ENCODE measurements at regions not wholly inside any gene's neighbourhood (a gene's known extent, or its start where the extent isn't known, plus 50 kb on each side); places are given as distances from the start of the nearest gene placed in this dataset.

DNA sequence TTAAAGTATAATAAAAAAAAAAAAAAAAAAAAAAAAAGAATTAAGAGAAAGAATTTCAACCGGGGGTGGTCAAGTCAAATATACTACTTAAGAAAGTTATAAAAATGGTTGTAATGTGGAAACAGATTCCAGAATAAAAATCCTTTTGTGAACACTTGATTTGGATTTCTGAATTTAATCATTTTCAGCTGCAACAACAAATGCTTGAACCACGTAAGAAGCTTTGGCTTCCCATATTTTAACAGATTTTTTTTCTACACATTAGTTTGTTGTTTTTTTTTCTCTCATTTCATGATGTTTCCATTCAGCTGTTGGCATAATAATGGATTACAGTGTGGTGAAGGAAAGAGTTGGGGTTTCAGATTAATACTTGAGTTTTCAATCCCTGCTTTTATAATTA lies 137.3 kb upstream of the AGR3 start:
- DNase-seq, result no peak

DNA sequence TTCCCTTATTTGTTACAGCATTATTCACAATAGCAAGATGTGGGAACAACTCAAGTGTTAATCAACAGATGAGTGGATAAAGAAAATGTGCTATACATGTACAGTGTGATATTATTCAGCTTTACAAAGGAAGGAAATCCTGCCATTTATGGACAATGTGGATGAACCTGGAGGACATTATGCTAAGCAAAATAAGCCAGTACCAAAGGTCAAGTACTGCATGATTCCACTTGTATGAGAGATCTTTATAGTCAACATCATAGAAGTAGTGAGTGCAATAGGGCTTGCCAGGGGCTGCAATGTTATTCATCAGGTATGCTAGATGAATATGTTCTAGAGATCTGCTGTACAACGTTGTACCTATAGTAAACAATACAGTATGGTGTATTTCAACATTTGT lies 138.5 kb upstream of the AGR3 start:
- no peak for DNase-seq

GRCh38 chr7:17021205-17021604 lies 139.4 kb upstream of the AGR3 start:
- DNase-seq, result no peak

DNA sequence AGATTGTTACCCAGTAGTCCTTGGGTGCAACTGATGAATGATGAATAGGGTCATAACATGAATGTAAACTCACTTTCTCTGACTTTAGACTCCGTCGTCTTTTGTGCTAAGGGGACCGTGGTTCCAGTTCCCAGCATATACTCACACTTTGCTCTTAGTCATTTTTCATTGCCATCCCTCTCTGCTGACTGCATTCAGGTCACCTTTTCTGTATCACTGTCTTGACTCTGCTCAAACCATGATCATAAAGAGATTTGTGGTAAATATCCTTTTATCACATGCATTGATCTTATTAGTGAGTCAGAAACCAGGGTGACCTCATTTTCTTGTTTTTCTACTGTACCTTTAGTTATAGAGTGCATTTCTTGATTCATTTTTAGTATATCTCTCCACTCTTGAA lies 141.1 kb upstream of the AGR3 start:
- DNase-seq, result no peak

- DNase-seq, result no peak
Measured at GRCh38 chr7:17026269-17026668, 144.5 kb upstream of the AGR3 start.

DNA sequence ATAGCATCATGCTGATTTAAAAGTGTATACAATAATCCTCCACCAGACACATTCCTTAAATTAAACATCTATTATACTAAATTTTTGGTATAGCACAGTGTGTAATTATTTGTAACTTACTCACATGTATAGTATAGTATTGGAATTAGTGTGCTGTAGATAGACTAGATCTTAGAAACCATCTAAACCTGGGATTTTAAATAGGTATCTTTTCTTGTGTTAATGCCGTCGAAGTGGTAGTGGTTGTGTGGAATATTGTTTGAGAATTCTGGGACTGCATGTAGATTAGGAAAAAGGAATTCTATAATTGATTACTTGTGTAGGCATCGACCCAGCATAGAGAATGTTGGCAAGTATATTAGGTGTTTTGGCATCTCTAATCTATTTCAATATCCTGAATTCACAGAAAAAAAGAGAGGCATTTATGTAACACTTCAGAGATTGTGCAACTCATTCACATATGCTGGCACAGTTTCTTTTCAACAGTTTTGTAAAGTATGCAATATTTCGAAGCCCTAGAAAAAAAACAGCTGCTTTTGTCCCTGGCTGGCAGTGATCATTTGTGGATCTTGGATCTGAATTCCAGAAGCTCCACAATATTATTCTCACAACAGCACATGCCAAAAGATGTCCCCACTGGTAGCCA lies 145.5 kb upstream of the AGR3 start:
- no peak for DNase-seq

DNA sequence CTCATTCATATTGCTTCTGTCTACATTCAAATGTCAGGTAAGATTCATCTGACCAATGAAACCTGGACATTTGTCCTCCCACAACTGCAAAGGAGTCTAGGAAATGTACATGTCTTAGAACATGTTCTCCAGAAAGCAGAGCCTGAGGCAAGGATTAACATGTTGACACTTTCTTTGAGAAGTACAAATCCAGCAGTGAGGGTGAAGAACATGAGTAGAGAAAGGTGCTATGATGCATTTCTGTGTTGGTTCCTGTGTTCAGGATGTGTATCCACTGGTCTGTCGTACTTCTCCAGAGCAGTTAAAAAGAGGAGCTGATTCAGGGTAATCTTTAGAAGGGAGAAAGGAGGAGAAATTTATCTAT lies 146.0 kb upstream of the AGR3 start:
- no peak for DNase-seq

DNA sequence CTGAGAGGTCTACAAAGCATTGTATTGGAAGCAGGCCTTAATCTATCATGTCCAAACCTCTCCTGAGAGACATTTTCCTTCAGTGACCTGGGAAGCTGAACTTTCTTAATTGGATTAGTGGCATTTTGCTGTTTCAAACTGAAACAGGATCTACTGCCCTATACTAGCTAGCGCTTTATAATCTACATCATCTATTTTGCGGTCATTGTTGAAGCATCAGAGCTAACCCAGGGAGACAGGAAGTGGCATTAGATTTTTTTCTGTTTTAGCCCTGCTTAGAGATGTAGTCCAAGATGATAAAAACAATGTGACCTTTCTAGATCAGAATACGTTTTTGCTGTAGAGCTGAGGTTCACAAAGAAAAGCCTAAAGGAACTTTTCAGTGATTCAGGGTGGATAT lies 147.4 kb upstream of the AGR3 start:
- DNase-seq, result no peak

GRCh38 chr7:17030559-17030958 lies 148.8 kb upstream of the AGR3 start:
- DNase-seq, result no peak

DNA sequence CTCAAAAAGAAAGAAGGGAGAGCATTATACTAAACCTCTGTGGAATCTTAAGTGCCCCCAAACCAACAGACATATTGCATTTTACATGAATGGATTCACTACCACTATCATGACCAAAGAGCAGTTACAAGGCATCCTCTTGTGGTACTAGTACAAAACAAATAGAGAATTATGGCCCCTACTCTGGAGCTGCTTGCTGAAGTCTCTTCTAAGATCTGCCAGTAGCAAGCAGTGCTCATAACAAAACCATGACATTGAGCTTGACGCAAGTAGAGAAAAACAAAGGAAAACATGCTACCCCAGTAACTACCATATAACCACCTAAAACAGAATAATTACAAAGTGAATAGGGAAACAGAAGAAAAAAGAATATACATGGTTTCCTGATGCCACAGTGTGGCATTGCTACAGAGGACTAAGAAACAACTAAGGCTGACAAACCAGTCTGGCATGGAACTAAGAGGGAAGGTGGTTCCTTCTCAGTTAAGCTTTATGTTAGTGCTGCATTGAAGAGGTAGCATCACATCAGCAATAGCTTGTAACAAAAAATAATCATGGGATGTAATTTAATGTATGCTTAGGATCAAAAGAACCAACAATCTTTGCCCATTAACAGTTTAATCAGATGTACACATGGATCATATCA lies 150.2 kb upstream of the AGR3 start:
- no peak for DNase-seq

GRCh38 chr7:17033245-17033644 lies 151.5 kb upstream of the AGR3 start:
- no peak for DNase-seq

GRCh38 chr7:17036584-17036983 lies 154.8 kb upstream of the AGR3 start:
- DNase-seq, result no peak

DNA sequence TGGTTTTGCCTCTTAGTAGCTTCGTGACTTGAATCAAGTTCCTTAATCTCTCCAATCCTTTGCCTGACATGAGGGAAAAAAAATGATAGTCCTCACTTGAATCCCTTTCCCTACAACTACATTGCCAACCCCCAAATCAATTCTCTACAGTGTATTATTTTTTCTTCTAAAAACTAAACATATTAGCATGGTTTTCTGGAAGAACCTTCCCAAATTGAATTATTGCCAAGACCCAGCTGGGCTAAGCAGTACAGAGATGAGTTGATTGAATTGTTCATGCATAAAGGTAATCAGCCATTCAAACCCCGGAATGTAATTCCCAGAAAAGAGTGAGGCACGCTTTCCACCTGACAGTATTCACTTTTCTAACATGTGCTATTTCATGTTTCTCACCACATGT lies 155.6 kb upstream of the AGR3 start:
- no peak for DNase-seq

DNA sequence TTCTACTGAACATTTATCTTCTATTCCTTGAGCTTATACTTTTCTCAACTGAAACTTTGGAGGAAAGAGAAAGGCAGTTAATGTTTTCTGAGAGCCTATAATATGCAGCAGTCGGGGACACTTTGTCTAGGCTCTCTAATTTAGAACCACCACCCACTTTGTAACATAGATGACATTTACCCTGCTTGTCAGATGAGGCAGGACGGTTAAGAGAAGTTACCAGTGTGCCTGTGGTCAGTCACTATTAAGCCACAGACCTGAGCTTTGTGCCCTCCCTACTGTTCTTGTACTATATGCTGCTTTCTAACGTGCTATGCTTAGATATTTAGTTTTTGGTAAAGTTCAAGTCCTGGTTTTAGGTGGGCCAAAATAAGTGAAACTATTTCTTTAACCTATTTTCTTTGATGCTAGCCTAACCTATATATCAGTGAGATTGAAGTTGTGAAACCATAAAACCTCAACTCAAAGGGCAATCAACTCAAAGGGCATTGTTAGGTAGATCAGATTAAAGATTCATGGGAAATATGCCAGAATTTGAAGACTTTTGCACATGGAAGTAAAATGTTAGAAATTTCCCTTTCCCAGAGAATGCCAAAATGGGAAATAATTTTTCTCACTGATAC lies 156.5 kb upstream of the AGR3 start:
- DNase-seq, result no peak

GRCh38 chr7:17038783-17039170 lies 157.0 kb upstream of the AGR3 start:
- no peak for DNase-seq

DNA sequence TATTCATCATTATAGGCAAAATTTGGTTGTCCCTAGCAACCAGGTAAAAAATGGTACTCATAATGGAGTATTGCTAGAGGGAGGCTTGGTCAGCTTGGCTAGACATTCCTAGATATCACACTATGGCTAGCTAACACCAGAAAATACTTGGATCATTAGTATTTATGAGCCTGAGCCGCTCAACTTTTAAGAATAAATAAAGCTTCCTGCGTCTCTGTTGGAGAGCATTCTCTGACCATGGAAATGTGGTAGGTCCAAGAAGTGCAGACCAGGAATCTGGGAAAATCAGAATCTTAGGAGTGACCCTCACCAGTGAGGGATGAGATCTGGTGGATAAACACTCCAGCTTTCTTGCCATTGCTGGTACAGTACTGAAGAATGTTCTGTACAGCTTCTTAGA lies 157.6 kb upstream of the AGR3 start:
- DNase-seq, result no peak

DNA sequence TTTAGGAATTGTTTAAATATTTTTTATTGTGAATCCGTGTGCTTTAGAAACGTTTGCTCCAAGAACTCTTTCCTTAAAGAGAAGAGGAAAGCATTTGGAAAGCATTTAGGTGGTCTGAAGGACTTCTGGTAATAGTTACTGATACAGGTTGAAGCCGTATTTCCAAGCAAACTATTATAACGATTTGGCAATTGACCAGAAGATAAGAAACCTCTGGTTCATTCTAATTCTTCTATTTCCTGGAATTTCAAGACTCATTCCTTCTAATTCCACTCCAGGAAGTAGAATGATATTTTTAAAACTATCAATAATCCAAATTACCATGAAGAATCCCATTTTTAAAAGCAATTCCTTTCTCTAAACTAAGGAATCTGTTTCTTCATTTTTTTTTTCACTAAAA lies 158.9 kb upstream of the AGR3 start:
- no peak for DNase-seq

DNA sequence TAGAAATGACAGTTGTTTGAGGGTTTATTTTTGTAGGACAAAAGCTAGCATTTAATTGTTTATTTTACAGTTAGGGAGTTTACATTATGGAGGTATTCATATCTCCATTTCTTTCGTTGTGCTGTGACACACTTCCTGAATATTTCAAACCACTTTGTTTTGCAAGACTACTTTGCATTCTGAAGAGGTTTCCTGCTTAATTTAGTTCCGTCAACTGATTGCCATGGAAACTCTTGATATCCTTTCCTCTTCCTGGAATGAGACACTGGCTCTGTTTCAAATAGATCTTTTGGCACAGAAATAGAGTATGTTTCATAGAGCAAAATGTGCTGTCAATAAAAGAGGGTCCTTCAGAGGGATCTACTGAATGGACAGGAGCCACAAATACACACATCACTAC lies 159.5 kb upstream of the AGR3 start:
- peak; percentile 28 for DNase-seq

DNA sequence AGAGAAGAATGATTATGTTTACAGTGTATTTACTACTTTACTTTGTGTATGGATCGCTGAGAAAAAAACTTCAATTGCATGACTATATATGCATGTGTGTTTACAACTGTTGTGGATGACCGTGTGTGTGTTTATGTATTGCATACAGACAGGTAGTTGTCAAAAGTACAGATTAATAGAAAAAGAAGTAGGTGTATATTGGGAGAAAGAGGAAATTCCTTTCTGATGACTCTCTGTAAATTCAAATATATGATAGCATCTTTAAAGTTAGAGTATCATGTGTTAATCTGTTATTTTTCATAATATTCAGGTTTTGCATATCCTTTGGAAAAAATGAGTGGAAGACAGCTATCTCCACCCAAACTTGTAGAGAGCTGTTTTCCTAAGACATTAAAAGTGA lies 160.4 kb upstream of the AGR3 start:
- DNase-seq, result no peak

DNA sequence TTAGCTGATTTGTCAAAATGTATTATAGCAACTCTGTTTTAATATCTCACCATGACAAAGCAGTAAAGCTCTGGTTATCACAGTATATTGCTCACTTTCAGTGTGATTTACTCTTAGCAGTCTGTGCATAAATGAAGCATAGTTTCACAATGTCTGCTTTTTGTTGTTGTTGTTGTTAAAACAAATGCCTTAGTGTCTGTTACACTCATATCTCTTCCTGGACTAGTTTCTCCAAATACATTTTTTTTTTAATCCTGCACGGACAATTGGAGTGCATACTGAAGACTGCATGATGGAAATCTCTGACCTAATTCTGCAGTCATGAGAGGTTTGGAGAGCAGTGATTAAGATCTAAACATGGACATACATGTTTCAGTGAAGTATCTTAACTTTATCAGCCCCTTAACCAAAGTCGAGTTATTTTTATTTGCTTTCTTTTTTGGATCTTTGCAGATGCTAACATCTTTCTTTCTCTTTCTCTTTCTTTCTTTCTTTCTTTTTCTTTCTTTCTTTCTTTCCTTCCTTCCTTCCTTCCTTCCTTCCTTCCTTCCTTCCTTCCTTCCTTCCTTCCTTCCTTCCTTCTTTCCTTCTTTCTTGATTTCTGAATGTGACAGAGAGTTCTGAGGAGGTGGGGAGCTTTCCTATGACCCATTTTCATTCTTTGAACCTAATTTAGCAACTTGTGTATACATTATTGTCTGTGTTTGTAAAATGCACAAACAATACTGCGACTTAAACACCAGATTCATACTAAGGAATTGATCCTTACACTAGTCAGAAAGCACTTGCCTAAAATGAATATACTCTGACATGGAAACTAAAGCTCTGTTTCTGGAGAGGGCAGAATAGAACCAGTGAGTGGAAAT lies 161.5 kb upstream of the AGR3 start:
- DNase-seq, result no peak

GRCh38 chr7:17044396-17044795 lies 162.6 kb upstream of the AGR3 start:
- no peak for DNase-seq

GRCh38 chr7:17044861-17045260 lies 163.1 kb upstream of the AGR3 start:
- no peak for DNase-seq

GRCh38 chr7:17046259-17046658 lies 164.5 kb upstream of the AGR3 start:
- DNase-seq, result no peak

All from renal pelvis (tissue), 1 donor.